CD1c-positive myeloid dendritic cell (primary cell): ENCODE measurements at regions not wholly inside any gene's neighbourhood (a gene's known extent, or its start where the extent isn't known, plus 50 kb on each side); places are given as distances from the start of the nearest gene placed in this dataset.
"Not testable (repeated sequence)": the region's sequence is repeated elsewhere in the genome, so short reads cannot be mapped to it uniquely, and the experiment has no call there.

Source experiments
- DNase-seq: peaks from one replicate; pipeline ENCODE4 v3.0.0-alpha.2; 2016; ENCODE audit errors: extremely low spot score

DNA sequence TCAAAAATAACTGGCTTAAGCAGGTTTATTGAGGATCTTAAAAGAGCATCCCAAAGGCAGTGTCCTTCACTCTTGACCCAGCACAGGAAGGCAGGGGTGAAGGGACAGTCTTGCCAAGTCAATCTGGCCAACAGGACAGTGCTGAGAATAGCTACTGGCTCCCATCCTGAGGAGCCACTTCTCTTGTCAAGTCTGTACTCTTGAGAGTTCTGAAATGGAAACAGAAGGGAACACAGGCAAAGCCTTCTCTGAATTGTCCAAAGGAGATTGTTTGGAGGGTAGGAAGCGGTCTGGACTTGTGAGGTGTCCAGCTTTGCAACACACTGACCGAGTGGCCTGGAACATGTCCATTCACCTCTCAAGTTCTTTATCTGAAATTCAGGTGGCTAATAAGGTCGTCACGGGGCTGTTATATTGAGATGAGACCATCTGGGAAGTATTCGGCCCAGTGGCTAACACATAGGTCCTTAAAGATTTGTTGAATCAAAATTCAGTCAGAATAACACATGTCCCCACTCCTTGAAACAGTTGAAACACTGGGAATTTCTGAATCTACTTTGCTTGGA, 99.5 kb upstream of the FHL2 start:
- no peak for DNase-seq

DNA sequence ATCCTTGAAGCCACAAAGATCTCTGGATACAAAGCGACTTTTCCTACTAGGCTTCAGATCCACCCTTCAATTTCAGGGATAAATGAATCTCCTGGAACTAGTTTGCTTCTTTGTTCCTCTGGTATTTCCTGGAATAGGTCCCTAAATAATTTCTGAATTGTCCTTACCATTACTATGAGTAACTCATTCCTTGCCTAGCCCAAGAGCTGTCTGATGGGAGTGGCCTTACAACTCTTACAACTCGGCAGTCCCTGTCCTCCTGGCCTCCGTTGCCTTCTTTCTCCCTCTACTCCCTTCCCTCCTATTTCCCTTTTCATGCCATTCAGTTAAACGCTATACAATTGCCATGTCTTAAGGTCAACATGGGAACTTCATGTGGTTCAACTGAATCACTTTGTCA, 98.2 kb upstream of the FHL2 start:
- DNase-seq: no peak

DNA sequence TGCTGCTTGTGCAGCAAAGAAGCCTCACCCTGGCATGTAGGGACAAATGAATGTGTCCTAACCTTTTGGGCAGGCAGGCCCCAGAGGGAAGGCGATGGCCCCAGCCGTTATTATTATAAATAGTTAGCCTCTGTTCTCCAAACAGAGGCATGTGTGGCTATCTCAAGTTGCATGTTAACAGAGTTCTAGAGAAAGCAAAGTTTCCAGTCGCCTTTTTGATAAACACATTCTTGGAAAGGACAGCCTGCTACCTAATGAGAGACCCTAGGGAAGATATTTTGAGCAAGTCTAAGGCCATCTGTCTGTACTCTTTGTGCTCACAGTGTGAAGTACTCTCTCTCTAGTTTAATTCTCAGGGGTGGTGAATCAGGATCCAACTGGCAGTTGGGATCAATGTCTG, 97.4 kb upstream of the FHL2 start:
- no peak for DNase-seq

DNA sequence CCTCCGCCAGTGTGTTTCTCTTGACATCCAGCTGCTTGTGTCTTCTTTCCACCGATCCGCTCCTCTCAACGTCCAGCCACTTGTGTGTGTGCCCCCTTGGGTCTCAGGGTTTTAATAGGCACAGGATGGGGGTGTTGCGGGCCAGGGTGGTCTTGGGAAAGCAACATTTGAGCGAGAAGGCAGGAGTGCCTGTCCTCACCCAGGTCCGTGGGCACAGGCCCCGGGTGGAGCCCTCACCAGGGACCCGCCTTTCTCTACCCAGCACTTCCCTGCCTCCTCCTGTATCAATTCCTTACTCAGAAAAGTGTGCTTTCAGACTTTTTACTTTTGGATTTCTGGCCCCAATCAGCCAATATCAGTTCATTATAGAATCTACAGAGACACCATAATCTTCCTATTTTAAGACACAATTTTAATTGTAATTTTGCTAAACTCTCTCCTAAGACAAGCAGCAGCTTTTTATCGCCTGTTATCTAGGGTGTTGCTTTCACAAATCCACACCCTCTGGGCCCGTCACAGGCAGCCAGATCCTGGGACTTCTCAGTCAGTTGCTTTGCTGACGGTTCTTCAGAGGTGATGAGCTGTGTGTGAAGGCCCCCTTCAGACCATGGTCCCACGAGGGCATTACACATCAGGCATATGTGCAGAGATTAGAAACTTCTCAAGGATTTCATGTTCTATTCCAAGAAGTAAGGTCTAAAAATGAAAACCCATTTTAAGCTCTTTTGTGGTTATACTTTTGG, 96.0 kb upstream of the FHL2 start:
- DNase-seq: no peak

DNA sequence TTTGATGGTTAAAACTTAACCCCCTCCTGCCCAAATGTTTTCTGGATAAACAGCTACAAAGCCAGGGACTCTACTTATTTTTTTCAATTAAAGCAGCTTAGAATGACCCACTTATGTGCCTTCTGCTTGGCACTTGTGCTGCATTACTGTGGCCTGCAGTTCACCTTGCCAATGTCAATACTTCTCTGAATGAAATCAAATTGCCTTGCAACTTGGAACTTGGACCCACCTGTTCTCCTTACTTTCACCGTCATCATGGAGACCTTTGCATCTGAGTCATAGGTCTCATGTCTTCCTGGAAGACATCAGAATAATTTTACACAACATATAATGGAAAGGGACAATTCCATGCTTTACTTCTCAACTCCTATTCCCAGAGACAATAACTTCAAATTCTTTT, 92.1 kb upstream of the FHL2 start:
- no peak for DNase-seq

GRCh38 chr2:105490204-105490603, 91.4 kb upstream of the FHL2 start:
- DNase-seq: no peak

GRCh38 chr2:105489168-105489878, 90.5 kb upstream of the FHL2 start:
- DNase-seq: no peak

DNA sequence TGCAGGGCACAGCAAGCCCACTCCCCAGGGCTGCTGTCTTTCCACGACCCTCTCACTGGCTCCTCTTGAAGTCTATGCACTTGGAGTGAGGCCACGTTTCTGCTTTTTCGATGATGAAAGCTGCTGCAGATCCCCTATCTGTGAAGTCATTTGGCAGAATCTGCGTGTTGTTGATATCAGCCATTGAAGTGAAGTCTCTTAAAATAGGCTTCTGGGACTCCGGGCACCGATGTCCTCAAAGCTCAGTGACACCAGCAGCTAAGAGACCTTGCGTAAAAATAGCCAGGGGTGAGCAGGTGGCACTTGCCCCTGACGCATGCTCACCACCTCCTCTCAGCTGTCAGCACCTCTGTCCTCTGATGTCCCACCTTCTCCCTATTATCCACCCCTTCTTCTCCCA, 89.4 kb upstream of the FHL2 start:
- DNase-seq: no peak

DNA sequence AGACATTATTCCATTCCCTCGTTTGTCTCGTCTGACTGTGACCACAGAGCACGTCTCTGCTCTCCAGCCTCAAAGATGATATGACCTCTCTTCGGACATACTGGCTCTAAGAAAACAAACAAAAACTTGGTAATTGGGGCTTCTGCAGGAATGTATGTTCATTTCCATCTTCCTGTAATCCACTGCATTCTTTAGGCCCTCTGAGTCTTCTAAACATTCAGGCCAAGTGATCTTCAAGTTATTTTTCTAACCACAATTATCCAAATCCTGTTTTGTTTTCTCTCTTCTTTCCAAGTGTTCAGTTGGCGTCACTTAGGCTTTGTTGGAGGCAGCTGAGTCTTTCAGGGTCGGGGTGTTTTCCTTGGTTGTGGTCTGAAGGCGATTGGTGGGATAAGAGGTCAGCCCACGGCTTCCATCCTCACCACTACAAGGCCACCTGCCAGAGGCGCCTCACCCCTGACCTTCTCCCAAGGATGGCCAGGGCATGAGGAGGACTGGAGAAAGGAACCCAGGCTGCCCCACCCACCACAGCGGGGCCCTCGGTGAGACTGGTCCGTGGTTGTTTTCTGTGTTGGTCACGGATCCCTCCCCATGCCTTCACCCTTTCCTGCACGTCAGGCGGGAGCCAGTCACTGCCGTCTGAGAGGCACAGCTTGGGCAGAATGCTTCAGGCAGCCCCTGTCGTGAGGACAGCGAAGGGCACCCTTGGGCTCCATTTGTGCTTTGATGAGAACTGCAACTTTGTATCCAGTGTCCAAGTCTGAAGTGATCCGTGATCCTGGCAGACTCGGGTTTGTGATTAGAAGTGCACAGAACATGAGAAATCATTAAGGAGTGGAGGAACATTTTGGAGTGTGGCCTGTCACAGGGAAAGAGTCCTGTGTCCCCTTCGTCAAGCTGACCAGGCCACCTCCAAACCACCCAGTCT, 88.6 kb upstream of the FHL2 start:
- DNase-seq: no peak

DNA sequence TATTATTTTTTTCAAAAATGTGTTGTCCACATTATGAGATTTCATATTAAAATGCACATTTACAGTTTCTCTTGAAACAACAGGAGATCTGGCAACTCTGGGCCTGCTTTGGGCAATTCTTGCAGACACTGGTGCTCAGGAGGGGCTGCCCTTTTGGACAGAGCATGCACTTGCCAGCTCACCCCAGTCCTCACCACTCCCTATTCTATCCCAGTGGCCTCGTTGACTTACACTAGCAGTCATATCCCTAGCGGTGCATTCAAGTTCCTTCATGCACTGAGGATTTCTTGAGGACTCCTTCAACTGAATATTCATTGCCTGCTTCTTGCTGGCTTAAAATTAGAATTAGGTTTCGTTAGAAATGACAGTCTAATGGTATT, 87.9 kb upstream of the FHL2 start:
- no peak for DNase-seq

DNA sequence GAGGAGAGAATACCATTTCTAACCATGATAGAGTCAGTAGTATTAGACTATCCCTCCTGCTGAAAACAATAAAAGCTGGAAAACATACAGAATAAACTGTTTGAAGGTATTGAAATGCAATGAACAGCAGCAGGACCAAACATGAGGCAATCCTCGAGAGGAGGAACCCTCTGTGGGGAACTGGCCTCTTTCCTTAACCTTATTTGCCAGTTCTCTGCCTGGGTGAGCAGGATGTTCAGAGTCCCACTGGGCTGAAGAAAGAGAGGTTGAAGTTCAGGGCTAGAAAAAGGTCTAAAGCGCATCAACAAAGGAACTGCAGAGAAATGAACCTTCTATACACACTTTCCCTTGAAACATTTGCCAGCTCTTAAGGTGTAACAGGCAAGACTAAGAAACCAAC, 79.8 kb upstream of the FHL2 start:
- DNase-seq: no peak

DNA sequence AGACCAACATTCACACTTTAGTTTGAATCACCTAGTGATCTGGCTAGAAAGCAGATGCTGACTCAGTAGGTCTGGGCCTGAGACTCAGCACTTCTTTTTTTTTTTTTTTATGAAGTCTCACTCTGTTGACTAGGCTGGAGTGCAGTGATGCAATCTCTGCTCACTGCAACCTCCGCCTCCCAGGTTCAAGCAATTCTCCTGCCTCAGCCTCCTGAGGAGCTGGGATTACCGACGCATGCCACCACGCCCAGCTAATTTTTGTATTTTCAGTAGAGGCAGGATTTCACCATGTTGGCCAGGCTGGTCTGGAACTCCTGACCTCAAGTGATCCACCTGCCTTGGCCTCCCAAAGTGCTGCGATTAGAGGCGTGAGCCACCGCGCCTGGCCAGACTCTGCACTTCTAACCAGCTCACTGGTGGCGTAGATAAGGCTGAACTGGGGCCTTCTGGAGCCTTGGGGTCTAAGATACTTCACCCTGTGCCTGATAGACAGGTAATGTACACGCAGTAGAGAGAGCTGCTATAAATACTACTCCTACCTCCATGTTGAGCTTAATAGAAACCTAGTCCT, 78.3 kb upstream of the FHL2 start:
- not testable (repeated sequence) for DNase-seq

- no peak for DNase-seq
Observed at GRCh38 chr2:105473011-105473410, 74.2 kb upstream of the FHL2 start.

GRCh38 chr2:105470979-105471378, 72.1 kb upstream of the FHL2 start:
- DNase-seq: no peak

GRCh38 chr2:105469781-105470180, 70.9 kb upstream of the FHL2 start:
- DNase-seq: no peak

DNA sequence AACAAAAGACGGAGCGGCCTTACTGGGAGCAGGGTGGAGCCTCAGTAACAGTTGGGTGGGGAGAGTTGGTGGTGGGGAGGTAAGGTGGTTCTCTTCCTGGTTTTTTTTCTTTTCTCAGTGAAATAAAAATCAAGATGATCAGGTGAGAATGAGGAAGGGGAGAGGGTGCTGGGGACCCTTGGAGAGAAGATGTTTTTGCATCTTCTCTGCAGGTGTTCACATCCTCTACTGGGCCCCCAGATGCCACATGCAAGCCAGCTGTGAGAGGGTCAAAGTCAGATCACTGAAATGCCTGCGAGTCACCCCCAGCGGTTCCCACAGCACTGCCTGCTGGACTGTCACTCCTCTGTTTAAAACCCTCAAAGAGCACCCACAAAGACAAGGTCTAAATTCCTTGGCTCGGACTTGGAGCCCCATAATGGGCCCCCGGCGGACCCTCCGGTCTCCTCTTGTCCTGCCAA, 69.8 kb upstream of the FHL2 start:
- DNase-seq: no peak

DNA sequence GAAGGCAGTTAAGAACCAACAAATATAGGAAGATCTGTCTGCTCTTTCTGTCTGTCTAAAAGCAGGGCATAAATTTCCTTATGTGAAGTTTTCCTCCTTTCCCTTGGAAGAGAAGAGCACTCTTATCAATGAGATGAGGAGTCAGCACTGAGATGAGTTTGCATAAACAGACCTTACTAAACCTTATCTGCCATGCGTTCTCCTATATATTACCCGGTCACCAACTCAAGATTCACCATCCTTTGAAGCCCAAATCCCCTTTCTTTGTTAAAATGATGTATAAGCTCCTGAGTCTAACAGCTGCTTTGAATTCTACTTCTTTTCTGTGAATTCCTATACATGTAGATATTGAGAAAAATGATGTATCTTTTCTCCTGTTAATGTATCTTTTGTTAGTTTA, 65.5 kb upstream of the FHL2 start:
- no peak for DNase-seq

GRCh38 chr2:105460048-105460732, 61.3 kb upstream of the FHL2 start:
- no peak for DNase-seq

DNA sequence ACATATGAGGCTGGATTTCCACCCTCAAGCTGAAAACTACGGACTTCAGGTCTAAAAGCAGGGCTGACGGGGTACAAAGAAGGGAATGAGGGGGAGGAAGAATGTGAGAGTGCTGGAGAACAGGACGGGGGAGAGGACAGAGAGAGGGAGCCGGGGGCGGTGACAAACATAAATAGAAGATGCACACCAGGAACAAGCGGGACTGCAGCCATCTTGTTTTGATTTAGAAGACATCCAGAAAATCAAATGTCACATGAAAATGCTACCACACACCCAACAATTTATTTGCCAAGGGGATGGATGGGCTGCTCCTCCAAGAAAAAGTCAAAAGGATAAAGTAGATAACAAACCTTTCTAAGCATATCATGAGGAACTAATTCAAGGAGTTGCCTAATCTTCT, 59.2 kb upstream of the FHL2 start:
- no peak for DNase-seq

DNA sequence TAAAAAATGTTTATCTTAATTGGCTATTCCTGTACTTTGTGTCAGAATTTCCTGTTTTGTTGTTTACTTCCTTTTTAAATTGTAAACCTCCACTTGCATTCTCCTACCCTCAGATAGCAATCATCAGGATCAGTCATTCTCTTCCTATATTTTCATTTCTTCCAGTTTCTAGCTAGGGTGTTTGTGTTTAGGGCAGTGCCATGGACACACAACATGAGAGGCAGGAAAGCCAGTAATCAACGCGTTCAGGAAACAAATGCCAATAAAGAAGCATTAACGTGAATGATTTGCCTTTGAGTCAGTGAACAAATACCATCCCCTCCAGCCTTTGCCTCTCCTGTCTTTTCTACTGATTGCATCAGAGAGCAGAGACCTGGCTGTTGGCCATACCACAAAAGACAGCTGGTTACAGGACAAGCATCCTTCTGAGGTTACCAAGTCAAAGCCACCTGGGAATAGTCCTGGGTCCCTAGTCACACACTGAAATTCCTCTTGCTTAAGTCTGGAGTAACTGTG, 56.7 kb upstream of the FHL2 start:
- DNase-seq: no peak
